DMS79 treated with DMSO at 0.1 percent for 48 hours (cell line): ENCODE measurements at regions not wholly inside any gene's neighbourhood (a gene's known extent, or its start where the extent isn't known, plus 50 kb on each side); places are given as distances from the start of the nearest gene placed in this dataset.
"Not testable (repeated sequence)": the region's sequence is repeated elsewhere in the genome, so short reads cannot be mapped to it uniquely, and the experiment has no call there.

Source experiments
- DNase-seq: peaks from one replicate; lab custom pipeline; 2025; lab: John Stamatoyannopoulos, UW

DNA sequence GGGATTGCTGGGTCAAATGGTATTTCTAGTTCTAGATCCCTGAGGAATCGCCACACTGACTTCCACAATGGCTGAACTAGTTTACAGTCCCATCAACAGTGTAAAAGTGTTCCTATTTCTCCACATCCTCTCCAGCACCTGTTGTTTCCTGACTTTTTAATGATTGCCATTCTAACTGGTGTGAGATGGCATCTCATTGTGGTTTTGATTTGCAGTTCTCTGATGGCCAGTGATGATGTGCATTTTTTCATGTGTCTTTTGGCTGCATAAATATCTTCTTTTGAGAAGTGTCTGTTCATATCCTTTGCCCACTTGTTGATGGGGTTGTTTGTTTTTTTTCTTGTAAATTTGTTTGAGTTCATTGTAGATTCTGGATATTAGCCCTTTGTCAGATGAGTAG, 220.3 kb downstream of the NPR3 start:
- not testable (repeated sequence) for DNase-seq

DNA sequence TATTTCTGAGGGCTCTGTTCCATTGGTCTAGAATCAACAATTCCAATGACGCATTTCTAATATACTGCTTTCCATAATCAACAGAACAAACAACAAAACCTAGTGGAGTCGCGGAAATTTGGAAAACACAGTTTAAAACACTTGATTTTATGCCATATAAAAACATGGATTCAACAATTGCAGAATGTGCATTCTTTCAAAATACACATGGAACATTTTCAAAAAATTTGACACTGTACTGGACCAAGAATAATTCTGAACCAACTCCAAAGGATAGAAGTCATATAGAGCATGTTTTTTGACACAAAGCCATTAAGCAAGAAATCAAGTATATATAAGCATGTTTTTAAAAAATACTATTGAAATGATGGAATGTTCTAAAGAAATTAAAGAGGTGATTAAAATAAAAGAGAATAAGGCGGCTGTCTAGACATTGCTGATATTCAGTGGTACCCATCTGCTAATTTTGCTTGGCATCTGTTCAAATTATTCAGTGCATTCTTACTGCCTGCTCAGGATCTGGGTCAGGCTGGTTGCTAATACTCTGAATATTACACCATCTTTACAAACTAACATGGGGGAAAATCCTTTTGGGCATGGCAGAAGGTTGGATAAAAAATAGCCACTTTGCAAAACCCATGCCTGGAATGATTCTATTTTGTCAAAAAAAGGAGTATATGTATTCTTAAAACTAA, 221.3 kb downstream of the NPR3 start:
- DNase-seq: no peak

DNA sequence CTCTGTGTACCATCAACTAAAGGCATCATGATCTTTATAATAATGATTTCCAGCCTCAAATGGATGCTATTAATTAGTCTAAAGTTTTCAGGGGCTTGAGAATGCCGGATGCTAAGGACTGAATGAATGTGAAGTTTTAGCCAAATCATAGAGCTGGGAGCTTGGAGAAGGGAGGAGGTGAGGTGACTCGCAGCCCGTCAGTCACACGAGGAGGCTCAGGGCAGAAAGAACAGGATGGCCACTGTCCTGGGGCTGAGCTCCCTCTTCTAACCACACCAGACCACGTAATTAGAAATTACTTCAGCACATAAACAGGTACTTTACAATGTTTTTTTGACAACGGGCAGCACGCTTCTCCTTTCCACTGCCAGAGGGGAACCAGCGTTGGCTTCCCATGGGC, 222.6 kb downstream of the NPR3 start:
- DNase-seq: no peak

DNA sequence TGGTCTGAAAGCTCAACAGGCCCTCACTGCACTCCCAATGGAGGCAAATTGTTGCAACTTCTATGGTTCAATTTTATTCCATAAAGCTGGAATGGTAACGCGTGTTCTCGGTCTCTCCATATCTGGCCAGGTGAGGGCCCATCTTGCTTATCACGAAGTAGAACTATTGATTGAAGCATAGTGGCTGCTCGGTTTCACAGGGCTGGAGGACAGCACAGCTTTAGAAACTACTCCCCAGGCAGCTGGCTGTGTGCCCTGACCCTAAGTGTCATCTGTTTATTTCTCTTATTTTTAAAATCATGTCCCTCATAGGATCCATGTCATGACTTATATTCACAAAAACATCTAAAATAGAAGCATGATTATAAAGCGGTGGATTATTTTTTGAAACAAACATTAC, 223.4 kb downstream of the NPR3 start:
- DNase-seq: no peak

DNA sequence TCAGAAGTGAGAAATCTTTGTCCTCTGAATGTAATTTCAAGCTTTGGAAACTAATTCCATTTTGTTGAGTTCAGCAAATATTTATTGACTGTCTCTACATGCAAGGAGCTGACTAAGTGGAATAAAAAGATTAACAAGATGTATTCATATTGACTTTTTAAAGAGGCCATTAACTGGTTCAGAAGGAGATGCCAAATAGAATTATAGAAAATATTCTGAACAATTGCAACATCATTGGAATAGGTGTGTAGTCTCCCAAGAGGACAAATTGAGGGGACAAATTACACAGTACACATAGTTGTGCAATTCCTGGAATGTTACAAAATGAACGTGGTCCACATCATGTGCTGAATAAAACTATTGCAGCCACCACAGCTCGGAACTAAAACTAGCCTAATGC, 224.2 kb downstream of the NPR3 start:
- DNase-seq: no peak

DNA sequence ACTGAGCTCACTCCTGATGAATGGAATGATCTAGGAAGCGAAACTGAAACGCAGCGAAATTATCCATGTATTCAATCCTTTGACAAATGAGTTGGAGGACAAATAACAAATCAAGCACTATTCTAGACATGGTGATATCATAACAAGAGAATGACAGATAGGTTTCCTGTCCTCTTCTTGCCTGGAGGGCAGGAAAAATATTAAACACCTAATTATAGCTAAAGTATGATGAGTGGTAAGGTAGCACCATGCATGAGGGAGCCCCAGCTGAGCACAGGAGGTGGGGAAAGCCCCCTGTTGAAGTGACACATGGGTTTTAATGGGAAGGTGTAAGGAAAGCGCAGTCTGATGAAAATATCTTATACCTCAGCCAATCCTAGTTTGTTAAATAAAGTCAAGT, 225.2 kb downstream of the NPR3 start:
- no peak for DNase-seq

DNA sequence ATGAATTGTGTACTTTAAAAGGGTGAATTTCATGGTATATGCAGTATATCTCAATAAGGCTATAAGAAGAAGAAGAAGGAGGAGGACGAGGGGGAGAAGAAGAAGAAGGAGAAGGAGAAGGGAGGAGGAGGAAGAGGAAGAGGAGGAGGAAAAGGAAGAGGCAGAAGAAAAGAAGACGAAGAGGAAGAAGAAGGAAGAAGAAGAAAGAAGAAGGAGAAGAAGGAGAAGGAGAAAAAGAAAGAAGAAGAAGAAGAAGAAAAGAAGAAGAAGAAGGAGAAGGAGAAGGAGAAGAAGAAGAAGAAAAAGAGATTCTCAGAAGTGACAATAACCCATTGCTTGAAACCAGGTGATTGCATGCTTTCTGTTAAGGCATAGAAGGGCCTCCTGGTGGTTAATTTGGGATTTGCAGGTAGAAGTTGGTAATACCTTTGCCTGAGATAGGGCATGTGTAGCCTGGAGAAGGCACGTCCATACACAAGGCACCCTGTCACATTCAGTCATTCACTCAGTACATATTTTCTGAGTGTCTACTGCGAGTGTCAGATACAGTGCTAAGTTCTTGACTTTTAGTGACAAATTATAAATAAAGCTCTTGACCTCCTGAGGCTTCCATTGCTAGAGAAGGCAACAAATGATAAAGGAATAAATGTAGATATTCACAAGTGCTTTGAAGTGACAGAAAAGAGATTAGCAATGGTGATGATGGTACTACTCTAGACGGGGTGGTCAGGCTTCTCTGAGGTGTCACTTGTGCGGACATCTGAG, 231.3 kb downstream of the NPR3 start:
- no peak for DNase-seq

DNA sequence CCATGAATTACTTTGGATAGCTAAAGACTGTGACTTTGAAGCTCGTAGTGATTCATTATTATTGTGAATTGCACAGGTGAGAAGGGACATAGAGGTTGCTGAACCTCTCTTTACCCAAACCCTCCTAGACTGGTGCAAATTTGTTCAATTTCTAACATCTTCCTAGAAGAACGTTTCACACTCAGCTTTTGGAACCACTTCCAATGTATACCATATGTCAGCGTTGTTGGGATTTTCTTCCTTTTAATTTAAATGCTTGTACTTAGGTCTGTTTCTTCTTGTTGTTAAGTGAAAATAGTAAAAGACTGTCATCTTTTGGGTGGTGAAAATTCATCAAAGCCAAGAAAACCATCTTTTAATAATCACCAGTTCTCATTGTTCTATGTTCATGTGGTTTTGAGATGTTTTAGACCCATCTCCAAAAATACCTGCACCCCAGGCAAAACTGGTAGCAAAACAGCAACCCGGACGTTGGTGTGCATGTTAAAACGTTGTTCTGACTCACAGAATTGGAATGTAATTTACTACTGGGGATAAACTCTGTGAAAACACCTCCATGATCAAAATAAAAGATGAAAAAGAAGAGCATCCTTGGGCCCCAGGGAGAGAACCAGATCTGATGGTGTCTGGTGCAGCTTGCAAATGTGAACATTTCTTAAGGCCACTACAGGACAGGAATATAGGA, 238.3 kb downstream of the NPR3 start:
- no peak for DNase-seq

DNA sequence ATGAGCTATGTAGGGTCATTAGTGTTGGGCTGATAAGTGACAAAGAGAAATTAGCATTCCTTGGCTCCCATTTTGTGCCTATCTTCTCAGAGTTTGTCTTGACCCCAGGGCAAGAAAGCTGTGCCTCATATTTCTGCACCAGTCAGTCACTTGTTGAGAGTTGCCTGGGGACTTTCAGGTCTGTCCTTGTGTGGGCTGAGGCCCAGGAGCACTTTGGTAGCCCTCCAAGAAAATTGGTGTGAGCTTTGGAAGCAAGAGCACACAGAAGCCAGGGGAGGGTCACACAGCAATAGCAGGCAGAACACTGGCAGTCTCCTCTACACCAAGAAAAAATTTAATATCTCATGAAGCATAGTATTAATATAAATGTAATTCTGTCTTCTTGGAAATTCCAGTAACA, 239.9 kb downstream of the NPR3 start:
- DNase-seq: no peak

DNA sequence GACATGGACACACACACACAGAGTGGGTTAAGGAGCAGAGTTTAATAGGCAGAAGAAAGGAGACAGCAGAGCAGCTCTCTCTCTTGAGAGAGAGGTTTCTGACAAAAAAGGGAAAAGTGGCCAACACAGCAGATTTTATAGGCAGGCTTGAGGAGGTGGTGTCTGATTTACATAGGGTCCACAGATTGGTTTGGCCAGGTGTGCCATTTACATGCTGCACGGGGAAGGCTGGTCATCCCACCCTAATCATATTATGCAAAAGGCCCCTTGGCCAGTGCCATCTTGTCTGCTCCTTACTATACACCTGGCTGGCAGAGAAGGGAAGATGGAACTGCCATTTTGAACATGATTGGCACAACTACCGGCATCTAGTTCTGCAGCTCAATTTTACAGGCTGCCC, 240.8 kb downstream of the NPR3 start:
- DNase-seq: no peak

DNA sequence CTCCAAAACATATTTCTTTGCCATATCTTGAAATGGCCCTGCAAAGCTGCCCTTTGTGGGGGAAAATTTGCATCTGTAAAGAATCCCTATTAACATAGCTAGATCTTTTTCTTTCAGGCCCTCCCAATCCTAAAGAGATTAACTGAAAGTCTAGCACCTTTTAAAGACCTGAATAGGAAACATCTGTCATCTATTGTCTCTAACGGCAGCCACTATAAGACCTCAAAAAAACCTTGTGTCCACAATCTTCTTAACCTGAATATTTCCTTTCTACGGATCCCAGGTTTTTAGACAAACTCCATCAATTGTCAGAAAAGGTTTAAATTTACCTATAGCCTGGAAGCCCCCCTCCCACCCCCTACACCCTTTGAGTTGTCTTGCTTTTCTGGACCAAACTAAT, 241.3 kb downstream of the NPR3 start:
- DNase-seq: not testable (repeated sequence)

DNA sequence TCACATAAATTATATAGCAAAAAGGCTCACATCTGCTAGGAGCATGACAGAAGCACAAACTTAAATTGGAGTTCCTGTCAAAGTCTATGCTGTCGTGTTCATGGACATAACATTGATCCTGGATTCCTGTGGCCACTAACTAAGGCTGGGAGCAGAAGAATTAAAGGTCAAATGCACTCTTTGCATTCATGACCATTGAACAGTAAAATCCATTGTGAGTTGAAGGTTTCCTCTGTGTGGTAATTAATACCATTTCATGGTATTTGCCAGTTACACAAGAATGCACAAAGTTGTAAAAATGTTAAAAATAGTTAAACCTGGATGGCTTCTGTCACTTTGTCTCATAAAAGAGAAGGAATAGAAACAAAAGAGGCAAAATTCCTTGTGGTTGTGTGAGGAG, 242.6 kb downstream of the NPR3 start:
- DNase-seq: no peak

DNA sequence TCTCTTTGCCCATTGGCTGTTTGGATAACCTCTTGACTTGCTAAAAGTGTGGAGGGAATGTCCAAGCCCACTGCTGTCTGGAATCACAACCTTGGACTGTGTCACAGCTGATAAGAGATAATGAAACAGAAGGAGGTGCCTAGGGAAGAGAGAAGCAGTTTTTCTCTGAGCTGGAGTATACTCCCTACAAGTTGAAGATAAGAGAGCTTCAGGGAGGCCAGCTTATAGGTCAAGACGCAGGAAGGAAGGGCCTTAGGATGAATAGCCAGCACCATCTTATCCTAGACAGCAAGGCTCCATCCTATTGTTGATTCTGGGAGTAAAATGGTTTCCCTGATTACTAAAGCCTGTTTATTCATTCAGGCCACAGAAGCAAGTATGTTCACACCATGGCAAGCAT, 244.7 kb downstream of the NPR3 start:
- DNase-seq: no peak

DNA sequence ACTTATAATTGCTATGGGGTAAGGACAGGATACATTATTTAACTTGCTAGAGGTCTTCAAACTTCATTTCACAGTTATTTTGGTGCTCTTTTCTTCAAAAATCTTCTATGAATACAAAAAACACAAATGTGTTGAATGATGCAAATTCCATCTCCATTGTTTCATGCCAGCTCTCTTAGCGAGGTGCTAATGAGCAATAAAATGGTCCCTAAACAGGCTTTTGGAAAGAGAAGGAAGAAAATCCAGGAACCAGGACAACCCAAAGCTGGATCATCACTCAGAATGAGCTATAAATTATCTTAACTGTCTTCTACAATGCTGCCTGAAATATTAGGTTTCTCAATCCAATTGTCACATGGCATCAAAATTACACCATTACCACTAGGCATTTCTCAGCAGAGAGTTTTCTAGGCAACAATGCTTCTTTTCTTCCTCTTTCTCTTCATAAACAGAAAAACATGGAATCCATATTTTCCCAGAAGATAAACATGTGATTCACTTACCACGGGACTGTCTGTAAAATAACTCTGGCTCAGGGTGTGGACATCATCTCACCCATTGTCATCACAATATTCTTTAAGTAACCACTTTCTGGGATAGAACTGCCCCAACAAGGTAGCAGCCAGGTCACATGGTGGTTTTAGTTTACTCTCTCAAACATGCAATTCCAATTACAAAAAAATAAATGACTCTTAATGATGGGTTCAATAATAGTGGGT, 249.4 kb downstream of the NPR3 start:
- no peak for DNase-seq

DNA sequence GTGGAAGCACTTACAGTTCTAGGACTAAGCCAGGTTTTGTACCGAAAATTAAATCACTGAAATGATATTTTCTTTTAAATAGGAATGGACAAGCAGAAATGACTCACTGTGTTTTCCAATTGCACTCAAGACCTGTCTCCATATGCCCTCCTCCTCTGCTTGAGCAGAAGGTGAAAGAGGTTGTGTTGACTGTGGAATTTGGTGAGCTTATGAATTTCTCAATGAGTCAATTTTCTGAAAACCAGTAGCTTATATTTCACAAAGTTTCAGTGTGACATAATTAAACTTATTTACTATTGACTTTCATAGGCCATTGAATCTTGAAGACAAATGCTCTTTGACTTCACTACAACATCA, 249.9 kb downstream of the NPR3 start:
- DNase-seq: no peak

DNA sequence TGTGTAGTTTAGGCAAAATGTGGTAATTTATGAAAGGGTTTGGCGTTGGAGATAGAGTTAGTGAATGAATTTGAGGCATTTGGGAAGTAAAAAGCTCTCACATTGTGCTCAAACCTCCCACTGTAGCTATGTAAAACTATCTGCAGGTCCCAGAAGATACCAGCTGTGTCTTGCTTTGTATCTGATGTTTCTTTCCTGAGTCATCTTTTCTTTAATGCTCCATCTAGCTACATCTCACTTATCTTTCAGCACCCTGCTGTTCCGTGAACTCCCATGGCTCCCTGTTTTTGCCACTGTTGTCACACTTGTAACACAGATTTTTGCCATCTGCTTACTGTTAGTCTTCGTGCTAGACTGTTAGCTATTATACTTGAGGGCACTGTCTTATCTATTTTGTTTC, 253.1 kb downstream of the NPR3 start:
- DNase-seq: no peak

DNA sequence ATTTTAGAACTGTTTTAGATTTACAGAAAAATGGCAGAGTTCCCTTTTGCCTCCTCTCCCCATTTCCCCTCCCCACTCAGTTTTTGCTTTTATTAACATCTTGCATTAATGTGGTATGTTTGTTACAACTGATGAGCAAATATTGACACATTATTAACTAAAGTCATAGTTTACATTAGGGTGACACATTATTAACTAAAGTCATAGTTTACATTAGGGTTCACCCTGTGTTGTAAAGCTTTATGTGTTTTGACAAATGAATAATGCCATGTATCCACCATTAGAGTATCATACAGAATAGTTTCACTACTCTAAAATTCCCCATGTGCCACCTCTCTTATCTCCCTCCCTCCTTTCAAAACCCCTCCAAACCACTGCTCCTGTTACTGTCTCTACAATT, 262.5 kb downstream of the NPR3 start:
- DNase-seq: no peak

DNA sequence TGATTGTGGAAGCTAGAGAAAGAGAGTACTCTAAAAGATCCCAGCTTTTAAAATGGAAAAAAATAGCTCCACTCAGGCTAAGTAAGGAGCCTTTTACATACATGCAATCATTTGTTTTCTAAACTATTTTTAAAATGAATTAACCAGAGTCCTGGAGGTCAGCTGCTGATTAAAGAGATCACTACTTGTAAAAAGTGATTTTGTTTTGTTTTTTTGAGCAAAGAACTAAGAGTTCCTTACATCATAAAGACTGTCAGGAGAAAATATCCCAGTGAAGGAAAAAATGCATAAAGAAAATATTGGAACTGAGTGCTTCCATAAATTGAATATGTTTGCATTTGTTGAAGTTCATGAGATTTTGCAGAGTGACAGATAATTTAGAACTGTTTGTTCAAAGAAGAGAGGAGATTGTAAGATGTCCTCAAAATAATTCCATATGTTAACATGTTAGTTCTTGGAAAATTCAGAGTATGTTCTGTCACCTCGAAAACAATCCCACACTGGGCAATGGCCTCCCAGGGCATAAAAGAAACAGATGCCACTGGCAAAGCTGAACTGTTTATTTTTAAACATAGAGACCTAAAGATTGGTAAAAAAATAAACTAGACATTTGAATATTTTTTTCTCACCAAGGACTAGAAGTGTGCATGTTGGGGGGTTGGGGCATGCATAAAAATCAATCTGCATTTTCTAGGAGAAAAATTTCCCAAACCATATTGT, 264.7 kb downstream of the NPR3 start:
- DNase-seq: no peak

DNA sequence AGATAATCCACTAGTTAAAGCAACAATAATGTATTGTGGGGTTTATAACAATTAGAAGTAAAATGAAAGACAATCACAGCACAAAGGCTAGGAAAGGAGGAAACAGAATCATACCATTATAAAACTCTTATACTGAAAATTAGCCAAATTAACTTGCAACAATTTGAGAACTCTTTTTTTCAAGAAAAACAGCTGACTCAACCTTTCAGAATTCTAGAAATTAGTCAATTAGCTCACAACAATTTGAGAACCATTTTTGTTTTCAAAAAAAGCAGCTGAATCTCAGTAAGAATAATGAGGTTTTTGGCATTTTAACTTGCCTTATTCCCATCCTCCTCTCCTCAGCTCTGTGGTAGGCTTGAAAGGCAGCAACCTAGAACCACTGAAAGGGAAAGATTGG, 269.9 kb downstream of the NPR3 start:
- no peak for DNase-seq

DNA sequence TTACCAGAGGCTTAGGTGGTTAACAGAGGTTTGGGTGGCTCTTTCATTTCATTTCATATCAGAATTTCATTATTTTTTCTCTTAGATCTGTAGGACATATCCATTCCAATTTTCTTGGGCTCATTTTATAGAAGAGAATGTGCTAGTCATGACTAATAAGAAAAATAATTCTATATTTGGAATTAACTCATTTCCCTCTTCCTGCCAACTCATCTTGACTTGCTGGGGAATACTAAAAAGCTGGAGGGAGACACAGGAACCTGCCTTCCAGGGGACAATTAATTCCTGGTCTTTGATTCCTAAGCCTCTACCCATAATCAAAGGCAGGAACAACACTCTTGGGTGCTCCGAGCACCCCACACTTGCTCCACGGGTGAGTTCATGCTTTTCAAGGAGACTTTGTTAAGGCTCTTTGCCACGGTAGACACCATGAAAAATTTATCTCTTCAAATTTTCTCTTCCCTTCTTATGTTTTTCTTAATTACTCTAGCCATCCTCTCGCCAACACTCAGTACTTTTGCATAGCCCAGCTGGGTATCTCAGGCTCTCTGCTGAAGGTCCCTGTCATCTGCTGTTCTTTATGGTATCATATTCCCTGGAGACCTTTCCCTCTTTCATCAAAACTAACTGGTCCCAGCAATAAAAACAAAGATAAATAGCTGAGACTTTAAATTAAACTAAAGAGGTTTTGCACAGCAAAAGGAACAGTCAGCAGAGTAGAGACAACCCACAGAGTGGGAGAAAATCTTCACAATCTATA, 273.9 kb downstream of the NPR3 start:
- no peak for DNase-seq

DNA sequence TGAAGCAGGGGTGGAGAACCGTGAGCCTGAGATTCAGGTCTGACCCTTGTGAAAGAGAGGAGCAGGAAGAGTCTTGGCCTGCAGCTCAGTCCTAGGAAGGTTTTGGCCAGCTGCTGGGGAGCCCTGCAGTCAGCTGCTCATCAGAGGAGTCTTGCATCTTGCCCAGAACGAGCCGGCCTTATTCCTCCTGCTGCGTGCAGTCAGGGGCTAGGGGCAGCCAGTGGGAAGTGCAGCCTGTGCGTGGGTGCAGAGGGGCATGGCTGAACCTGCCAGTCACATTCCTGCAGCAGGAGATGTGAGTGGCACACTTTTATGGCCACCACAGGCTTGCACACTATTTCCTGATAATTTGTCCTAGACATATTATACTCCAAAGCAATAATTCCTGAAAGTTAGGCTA, 278.7 kb downstream of the NPR3 start:
- DNase-seq: no peak
